ENCODE measurements at regions not wholly inside any gene's neighbourhood (a gene's known extent, or its start where the extent isn't known, plus 50 kb on each side); places are given as distances from the start of the nearest gene placed in this dataset.

- DNase-seq, result no peak
Measured at GRCh38 chr5:2529371-2530092, 221.9 kb downstream of the IRX2 start.

- DNase-seq, result no peak
Measured at GRCh38 chr5:2525351-2525750, 226.1 kb downstream of the IRX2 start.

GRCh38 chr5:2524620-2525019 lies 226.9 kb downstream of the IRX2 start:
- DNase-seq, result no peak

GRCh38 chr5:2523180-2523579 lies 228.3 kb downstream of the IRX2 start:
- no peak for DNase-seq

GRCh38 chr5:2522372-2522771 lies 229.1 kb downstream of the IRX2 start:
- no peak for DNase-seq

GRCh38 chr5:2519153-2519552 lies 232.3 kb downstream of the IRX2 start:
- DNase-seq, result no peak

- DNase-seq, result no peak
Measured at GRCh38 chr5:2517451-2517850, 234.0 kb downstream of the IRX2 start.

GRCh38 chr5:2515180-2515764 lies 236.2 kb downstream of the IRX2 start:
- DNase-seq, result no peak

GRCh38 chr5:2514484-2514883 lies 237.0 kb downstream of the IRX2 start:
- DNase-seq, result no peak

- DNase-seq, result no peak
Measured at GRCh38 chr5:2511706-2512105, 239.8 kb downstream of the IRX2 start.

- no peak for DNase-seq
Measured at GRCh38 chr5:2511126-2511525, 240.4 kb downstream of the IRX2 start.

- no peak for DNase-seq
Measured at GRCh38 chr5:2509527-2509926, 241.9 kb downstream of the IRX2 start.

- no peak for DNase-seq
Measured at GRCh38 chr5:2508514-2508913, 243.0 kb downstream of the IRX2 start.

- no peak for DNase-seq
Measured at GRCh38 chr5:2507611-2508010, 243.9 kb downstream of the IRX2 start.

- DNase-seq, result no peak
Measured at GRCh38 chr5:2506603-2507002, 244.9 kb downstream of the IRX2 start.

GRCh38 chr5:2505217-2505616 lies 246.3 kb downstream of the IRX2 start:
- DNase-seq, result no peak

GRCh38 chr5:2502970-2503594 lies 248.4 kb downstream of the IRX2 start:
- DNase-seq, result no peak

GRCh38 chr5:2499917-2500316 lies 251.6 kb downstream of the IRX2 start:
- no peak for DNase-seq

GRCh38 chr5:2496891-2497290 lies 254.6 kb downstream of the IRX2 start:
- no peak for DNase-seq

- no peak for DNase-seq
Measured at GRCh38 chr5:2496126-2496525, 255.4 kb downstream of the IRX2 start.

GRCh38 chr5:2493356-2493755 lies 258.1 kb downstream of the IRX2 start:
- no peak for DNase-seq

- DNase-seq, result no peak
Measured at GRCh38 chr5:2492476-2492875, 259.0 kb downstream of the IRX2 start.

GRCh38 chr5:2491846-2492245 lies 259.6 kb downstream of the IRX2 start:
- no peak for DNase-seq

- no peak for DNase-seq
Measured at GRCh38 chr5:2489306-2489705, 262.2 kb downstream of the IRX2 start.

GRCh38 chr5:2488593-2488992 lies 262.9 kb downstream of the IRX2 start:
- no peak for DNase-seq

Measured in stimulated activated CD4-positive, alpha-beta T cell treated with anti-CD3 and anti-CD28 coated beads, Interleukin-4, amount 100 ng/mL, for 4 hours (primary cell).